OCI-LY1 (cell line): ENCODE measurements at regions not wholly inside any gene's neighbourhood (a gene's known extent, or its start where the extent isn't known, plus 50 kb on each side); places are given as distances from the start of the nearest gene placed in this dataset.

ENCODE experiments used
- CTCF ChIP-seq: fragments of 200-600 bp; sonication (generic), shearing (Covaris generic); IDR thresholded peaks from 2 replicates; pipeline ENCODE4 v1.5.1; 2017; ENCODE audit warnings: mild to moderate bottlenecking, antibody characterized with exemption, low read length, moderate library complexity, mixed read lengths
- EZH2 ChIP-seq: fragments of 200-600 bp; sonication (generic), shearing (Covaris generic); IDR thresholded peaks from 2 replicates; pipeline ENCODE4 v1.8.0; 2017; ENCODE audit warnings: borderline replicate concordance, mixed run types, mild to moderate bottlenecking, antibody characterized with exemption, low read length, moderate library complexity, mixed read lengths

DNA sequence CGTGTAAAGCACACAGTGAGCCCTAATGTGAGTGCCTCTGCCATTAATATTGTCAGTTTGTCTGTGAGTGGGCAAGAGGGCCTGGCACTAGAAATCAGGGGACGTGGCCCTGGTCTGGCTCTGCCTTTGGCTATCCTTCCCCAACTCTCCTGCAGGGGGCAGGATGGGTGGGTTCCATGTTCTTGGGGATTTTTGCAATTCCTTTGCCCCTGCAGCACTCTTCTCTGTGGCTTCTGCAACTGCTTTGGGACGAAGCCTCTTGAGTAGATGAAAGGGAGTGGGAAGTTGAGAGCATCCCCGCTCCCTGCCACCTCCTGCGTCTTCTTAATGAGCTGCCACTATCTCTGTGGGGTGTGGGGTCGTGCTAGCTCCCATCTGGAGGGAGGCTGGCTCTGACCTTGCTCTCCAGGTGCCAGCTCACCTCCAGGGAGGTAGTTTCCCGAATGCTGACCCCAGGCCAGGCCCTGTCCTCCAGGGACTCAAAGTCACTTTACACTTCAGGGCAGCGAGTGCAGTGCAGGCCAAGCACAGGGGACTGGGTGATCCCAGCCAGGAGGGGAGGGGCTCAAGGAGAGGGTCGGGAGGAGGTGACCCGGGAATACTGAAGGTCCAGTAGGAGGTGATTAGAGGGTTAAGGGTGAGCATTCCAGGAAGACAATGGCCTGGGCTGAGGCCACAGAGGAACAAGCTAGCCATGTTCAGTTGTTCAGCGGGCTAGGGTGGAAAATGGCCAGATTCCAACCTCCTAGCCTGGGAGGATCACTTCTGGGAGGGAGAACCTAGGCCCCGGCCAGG lies 121.0 kb upstream of the NLRP1 start:
- peak; percentile 50; the same call in 1 of the 2 replicates for TF ChIP-seq CTCF
- TF ChIP-seq EZH2: no peak
